ENCODE measurements at regions not wholly inside any gene's neighbourhood (a gene's known extent, or its start where the extent isn't known, plus 50 kb on each side); places are given as distances from the start of the nearest gene placed in this dataset.
"Not testable (repeated sequence)": the region's sequence is repeated elsewhere in the genome, so short reads cannot be mapped to it uniquely, and the experiment has no call there.

DNA sequence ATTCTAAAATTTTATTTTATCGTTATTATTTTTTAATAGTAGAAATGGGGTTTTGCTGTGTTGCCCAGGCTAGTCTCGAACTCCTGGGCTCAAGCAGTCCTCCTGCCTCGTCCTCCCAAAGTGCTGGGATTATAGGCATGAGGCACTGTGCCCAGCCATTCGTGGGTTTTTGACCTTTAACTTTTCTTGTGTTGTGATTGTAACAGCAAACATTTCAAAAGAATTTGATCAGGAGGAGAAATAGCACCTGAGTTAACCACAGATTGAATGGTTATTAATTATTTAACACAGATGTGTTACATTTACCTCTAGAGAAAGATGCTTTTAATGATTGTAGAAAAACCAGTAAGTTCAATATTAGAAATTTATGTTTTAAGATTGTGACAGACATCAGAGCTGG is 132.0 kb downstream of the HAUS1 start:
- no peak for DNase-seq

DNA sequence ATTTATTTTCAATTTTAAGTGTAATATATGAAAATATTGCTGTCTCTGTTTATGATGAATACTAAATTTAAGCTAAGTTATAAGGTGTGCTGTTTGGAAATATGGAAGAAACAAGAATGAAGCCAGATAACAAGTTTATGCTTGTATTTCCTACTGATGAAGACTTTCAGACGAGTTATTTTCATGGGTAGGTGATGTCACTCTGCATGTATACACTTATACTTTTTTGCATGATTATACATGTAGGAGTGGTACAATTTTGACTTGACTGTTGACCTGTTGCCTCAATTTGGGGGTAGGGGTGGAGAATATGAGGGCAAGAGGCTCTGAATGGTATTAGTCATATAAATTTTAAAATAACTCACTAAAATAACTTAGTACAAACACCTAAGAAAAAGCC is 133.7 kb downstream of the HAUS1 start:
- DNase-seq = no peak

DNA sequence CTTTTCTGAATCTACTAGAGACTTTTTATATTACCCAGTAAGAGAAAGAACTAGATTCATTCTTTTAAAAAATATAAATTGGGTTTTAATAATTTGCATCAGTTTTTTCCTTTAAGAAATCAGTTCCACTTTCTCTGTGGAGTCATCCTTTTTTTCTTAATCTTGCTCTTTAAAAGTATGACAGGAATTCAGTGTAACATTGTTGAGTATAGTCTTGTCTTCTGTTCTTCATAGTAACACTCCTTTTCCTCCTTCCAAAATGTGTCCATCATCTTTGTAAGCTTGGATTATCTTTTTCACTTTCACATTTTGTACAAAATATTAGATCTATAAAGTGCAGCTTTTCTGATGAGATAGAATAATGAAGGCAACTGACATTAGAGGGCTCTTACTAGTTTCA is 135.4 kb downstream of the HAUS1 start:
- no peak for DNase-seq

DNA sequence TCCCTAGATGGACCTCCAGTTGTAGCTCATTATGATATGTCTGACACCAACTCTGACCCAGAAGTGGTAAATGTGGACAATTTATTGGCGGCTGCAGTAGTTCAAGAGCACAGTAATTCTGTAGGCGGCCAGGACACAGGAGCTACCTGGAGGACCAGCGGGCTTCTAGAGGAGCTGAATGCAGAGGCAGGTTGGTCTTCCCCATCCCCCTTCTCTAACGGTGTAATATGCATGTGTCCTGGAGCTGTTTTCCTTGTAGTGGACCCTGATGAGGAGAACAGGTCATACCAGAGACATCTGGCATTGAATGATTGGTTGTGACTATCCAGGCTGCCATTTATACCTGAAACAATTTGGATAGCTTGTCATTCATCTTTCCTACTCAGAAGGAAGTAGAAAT is 135.8 kb downstream of the HAUS1 start:
- no peak for DNase-seq

DNA sequence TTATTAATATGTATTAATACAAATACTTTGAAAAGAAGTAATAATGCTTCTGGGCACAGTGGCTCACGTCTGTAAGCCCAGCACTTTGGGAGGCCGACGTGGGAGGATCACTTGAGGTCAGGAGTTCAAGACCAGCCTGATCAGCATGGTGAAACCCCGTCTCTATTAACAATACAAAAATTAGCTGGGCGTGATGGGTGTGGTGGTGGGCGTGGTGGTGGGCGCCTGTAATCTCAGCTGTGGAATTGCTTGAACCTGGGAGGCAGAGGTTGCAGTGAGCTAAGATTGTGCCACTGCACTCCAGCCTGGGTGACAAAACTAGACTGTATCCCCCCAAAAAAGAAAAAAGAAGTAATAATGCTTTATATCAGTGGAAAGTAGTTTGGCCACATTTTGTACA is 137.2 kb downstream of the HAUS1 start:
- not testable (repeated sequence) for DNase-seq

DNA sequence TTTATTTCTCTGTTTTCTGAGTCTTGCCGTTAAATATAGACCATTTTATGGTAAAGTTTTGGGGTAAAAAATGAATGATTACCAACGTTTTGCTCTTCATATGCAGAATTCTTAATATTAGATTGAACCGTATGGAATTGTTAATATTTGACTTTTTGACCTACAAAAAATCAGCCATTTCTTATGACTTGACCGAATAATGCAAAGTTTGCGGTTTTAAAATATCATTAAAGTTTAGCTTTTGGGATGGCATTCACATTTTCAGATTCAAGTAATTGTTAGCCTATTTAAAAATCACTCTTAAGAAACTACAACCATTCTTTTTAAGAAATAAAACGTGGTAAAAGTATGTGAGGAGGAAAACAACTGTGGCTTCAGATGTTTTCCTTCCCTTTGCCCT is 138.0 kb downstream of the HAUS1 start:
- no peak for DNase-seq

DNA sequence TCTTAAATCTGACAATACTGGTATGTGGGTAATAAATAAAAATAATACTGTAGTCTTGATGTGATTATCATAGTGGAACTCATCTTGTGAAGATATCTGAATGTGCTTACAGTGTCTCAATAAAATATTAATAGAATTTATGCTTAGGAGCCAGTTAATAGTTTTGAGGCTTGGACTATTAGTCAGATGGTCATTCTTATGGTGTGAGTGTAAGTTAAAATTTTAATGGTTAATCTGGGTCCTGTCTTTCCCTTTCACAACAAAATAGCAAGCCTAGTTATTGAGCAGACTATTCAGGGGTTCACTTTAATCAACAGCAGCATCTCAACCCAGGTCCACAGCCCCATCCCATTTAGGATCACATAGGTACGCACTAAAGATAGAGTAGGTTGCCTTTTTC is 138.9 kb downstream of the HAUS1 start:
- no peak for DNase-seq

DNA sequence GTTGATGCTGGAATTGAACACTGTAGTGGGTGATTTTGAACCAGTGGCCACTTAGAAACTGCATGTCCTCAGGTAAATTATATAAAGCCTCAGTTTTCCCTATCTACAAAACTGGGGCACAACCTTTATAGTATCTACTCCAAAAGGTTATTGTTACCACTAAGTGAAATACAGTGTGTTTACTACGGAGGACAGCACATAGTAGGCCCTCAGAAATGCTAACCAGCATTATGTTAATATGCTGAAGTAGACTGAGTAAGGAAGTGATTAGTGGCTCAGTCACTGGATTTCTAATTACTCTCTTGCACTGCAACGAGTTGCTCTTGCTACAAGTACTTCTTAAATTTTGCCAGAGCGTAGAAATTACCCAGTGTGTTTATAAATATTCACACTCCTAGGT is 139.5 kb downstream of the HAUS1 start:
- DNase-seq = no peak

DNA sequence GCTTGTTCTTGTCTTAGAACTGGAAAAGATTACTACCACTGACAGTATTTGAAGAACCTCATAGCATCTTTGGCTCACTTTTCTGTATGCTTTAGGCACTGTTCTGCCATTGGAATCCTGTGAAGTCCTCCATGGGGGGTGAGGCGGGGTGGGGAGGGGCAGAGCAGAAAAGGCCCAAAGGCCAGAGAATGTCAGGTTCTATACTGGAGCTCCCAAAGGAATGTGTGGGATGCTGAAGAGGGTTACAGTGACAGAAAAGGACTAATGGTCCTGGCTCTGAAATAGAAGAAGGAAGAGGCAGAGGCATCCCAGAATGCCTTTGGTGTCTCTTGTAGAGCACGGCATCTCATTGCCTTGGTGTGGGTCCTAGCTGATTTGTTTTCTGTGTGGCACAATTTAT is 141.9 kb downstream of the HAUS1 start:
- no peak for DNase-seq

DNA sequence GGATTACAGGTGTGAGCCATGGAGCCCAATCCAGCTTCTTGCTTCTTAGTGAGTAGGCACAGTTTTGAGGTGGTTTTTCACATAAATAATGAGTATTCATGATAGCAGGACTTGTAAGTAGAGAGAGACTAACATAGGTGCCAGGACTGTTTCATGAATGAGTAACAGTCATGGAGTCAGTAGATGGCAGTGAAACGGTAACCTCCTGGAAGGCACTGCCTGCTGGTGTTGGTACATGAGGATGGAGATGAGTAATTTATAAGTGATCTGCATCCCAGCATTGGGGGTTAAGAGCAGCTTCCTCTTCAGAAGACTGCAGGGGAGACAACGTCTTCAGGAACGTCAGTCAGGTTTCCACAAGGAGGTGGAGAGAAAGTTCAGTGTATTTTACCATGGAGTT is 143.8 kb downstream of the HAUS1 start:
- no peak for DNase-seq

DNA sequence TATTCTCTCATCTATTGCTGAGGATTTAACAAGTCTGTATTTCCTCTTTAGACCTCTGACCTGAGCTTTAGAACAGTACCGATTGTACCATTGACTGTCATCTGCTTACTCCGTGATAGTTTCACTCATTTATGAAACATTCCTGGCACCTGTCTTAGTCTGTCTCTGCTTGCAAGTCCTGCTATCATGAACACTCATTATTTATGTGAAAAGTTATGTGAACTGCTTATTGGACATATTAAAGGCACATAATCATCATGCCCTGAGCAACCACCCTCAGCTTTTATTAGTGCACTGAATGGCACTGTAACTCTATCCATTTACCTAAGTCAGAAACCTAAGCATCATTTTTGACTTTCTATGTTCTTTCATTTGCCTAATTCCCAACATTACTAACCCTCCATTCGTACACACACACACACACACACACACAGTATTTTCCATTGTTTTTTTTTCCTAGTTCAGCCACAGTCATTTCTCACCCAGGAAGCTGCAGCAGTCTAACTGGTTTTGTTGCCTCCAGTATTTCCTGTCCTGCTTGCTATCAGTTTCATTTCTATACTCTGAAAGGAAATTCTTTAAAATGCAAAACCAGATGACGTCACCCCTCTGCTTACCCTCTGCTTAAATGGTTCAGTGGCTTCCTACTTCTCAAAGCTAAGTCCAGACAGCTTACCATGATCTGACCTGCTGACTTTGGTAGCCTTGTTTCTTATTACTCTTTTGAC is 146.1 kb downstream of the HAUS1 start:
- peak; percentile 51 for DNase-seq

DNA sequence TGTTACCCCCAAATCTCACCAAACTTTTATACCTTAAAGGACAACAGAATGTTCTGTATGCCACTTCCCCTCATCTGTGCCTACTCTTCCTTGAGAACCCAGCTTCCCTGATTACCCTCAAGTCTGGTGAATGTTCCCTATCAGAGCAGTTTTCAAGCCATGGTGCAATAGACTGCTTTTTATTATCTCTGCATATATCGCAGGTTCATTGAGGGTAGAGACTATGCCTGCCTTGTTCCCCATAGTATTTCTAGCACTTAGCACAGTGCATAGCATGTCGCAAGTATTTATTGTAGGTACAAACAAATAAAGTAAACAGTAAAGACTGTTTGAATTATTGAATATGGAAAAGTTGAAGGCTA is 146.6 kb downstream of the HAUS1 start:
- DNase-seq = no peak

DNA sequence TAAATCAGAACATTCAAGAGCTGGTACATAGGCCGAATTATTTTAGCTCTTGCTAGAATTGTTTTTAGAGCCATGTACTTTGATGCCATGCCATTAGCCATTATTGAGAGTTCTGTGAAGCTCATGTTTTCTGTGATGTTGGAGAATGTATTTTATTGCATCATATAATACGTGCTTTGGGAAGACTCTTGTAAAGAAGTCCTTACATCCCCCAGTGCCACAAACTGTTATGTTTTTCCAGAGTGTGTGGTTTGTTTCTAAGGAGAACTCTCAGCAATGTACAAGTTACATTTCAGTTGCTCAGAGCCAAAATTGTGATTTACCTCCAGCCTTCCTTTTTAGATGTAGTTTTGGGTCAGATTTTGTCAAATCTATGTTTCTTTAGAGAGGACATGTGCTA is 148.6 kb downstream of the HAUS1 start:
- no peak for DNase-seq

DNA sequence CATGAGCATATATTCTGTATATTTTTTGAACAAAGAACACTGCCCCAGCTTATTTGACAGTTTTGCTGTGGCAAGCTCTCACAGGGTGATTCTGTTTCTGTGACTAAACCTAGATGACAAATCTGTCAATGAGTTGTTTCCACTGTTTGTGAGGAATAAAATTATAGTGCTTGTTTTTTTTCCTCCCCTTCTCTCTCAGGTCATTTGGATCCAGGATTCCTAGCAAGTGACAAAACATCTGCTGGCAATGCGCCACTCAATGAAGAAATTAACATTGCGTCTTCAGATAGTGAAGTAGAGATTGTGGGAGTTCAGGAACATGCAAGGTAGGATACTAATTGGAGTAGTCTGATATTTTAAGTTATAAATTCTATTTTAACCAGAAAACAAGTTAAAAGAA is 149.3 kb downstream of the HAUS1 start:
- DNase-seq = no peak

DNA sequence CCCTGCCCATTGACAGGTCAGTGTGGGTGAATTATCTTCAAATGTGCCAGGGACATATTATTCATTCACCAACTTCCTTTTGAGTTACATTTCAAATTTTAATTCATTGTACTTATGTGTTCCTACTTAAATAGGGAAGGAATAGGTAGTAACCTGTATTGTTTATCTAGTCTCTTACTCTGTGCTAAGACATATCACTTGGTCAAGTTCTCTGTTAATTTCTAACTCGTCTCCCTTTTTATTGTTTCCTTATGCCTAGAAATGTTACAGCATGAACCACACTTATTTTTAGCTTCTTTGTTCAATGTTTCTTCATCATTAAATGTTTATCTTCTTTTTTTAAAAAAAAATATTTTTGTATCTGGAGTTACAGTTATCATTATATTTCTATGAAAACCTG is 151.9 kb downstream of the HAUS1 start:
- DNase-seq = no peak

DNA sequence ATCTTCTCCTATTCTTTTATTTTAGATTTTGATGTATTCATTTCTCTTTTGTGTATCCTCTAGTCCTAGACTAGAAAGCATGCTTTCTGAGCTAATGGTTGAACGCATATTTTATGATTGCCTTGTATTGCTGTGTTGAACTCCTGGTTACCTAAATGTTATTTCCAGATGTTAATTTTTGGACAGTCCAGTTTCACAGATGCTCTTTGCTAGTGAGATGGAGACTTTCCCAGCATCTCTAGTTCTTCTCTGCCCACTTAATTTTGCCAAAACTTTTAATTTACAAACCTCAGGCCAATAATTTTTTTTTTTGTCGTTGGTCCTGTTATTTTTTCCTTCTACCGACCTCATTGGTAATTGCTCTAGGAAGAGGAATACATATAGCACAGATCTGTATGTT is 153.2 kb downstream of the HAUS1 start:
- no peak for DNase-seq

DNA sequence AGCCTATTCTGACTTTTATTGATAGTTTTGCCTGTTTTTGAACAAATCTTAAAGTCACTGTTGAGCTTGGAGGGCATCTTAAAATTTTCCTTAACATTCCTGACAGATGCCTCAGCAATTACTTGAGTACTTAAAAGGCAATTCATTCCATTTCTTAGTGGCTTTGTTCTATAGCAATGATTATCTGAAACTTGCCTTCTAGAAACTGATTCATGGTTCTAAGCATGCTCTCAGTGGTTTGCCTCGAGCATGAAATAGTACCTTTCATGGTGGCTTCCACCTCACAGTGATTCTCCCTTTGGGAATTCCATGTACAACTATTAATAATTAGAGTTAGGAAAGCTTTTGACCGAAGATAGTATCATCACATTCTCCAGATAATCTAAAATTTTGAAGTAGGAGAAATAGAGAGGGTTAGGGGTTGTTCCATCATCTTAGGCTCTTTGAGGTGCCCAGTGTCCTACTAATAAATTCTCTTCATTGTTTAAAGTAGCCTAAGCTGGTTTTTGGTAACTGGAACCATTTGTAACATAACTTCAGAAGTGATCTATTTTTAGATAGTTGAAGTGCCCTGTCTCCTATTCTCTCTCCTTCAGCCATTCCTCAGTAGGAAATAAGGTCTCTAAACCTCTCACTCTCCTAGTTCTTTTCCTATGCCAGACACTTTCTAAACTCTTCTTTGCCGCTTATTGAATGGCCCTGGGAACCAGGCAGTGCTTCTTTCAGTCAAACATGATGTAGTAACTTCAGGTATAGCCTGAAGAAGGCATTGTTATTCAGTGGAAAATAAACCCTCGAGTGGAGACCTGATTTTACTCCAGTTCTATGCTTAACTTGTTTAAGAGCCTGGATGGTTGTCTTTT is 156.1 kb downstream of the HAUS1 start:
- no peak for DNase-seq

DNA sequence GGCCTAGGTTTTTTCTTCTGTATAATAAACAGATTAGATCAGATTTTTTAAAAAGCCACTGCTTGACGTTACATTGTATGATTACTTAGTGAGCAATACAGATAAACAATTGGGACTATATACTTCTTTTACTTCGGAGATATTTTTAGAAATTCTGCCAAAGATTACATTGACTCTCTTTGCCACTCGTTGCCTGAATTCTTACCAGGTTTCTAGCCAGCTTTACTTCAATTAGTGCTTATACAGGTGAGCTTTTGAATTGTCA is 156.6 kb downstream of the HAUS1 start:
- DNase-seq = no peak

DNA sequence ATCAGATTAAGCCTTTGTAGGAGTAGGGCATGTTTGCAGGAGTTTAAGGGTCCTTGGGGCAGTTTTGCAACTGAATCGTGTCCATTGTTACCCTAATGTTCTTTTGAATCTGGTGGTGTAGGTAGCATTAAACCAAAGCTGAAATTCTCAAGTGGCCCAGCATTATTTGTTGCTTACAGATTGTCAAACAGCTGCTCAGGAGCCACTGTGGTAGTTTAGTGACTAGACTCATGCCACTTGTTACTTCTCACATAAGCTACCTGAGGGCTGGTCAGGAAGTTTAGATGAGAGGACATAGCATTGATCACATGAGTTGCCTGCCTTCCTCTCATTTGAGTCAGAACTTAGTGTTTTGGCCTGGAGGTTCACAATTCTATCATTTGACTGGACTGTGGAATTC is 157.6 kb downstream of the HAUS1 start:
- no peak for DNase-seq

DNA sequence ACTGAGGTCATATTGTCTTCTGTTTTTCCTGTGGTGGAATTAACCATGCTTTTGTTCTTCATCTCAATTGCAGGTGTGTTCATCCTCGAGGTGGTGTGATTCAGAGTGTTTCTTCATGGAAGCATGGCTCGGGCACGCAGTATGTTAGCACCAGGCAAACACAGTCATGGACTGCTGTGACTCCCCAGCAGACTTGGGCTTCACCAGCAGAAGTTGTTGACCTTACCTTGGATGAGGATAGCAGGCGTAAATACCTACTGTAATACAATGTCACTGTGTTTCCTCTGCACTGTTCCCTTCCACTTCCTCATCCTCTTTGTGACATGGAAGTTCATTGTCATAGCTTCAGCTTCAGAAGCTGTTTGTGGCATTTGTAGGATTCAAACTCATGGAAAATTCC is 158.7 kb downstream of the HAUS1 start:
- no peak for DNase-seq

DNA sequence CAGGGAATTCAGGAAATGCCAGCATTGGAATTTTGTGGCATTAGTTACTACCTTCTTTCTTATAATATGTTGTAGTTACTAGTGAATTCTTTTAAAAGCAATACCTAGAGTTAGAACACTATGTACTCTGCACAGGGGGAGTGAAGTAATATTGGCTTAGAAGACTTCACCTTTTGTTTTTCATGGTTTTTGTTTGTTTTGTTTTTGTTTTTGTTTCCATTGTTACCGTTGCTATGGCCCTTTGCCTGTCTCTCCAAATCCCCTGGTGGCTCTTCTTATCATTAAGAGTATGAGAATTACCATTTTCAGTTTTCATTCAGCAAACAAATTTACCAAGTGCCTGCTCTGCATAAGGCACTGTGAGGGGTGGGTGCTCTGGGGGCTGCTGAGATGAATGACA is 160.1 kb downstream of the HAUS1 start:
- DNase-seq = no peak

DNA sequence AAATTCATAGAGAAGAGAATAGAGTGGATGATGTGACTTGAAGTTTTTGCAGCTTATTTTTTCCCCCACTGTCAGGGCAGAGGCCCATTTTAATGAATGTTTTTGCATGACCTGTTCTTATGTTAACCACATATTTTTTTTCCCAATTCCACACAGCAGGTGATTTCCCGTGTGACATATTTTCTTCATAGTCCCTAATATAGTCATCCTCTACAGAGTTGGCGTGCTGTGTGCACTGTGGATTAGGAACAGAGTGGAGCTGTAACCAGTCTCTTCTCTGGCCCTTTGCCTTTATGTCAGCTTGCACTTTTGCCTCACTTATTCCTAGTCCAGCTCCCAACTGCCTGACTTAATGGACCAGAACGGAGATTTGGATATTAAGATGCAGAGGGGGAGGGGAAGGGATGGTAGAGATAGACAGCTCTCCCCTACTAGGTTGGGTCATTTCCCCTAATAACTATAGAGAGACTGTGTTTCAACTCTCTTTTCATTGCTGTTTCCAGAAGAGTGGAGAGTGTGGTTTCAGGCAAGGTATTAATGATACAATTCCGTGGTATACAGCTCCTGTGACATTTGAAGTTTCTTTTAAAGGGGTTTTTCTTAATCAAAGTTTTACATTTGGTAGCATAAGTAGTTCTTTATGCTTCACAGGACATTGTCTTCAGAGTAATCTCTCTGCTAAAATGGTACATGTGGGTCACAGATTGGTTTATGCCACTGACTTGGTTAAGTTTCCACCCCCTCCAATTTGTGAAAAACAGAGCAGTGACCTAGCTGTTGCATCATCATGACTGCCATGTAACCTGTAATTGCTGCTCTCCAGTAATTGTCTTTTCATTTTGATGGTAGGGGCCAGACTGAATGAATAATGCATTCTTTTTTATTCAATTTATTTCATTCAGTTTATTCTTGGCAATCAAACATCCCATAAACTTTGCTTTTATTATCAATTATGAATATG is 161.3 kb downstream of the HAUS1 start:
- DNase-seq = no peak

DNA sequence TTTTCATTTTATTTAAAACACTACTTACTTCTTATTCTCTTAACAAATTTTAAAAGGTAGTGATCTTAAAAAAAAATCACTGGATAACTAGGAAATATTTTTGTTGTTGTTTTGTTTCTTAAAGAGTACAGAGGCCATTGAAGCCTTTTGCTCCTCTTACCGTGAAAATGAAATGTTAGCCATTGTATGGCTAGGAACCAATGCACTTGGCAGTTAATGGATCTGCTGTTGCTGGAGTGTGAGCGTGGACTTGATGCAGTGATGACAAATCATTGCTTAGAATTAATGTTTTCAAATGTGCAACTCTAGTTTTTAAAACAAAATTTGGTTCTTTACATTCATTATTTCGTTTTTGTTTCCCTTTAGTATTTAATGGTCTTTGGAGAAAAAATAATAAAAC is 162.3 kb downstream of the HAUS1 start:
- no peak for DNase-seq

DNA sequence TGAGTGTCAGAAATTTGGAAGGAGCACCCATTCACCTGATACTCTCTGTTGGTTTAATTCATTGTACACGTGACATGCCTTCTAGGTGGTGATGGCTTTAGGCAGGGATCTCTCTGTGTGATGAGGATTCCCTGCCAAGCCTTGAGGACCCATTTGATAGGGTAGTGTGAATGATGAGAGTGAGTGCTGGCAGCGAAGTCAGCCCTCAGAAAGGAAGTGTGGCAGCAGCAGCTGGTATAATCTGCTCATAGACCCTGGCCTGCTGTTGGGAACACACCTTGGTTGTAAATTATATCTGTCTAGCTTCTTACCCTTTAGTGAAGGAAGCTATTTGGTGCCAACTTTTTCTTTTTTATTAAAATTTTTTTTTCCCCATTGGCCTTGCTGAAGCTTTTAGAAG is 164.5 kb downstream of the HAUS1 start:
- DNase-seq = no peak
